ENCODE measurements at regions not wholly inside any gene's neighbourhood (a gene's known extent, or its start where the extent isn't known, plus 50 kb on each side); places are given as distances from the start of the nearest gene placed in this dataset.

GRCh38 chr2:150937030-150937429 lies 324.6 kb downstream of the RBM43 start:
- DNase-seq (ENCODE audit: low spot score) (no peak), ATAC-seq (ENCODE audit: low FRiP score) (no peak)
- no peak for TF ChIP-seq CTCF (IDR thresholded peaks at IDR 0.05)

GRCh38 chr2:150931451-150931850 lies 330.2 kb downstream of the RBM43 start:
- ATAC-seq (ENCODE audit: low FRiP score) (no peak), DNase-seq (ENCODE audit: low spot score) (no peak)
- no peak for TF ChIP-seq CTCF (IDR thresholded peaks at IDR 0.05)

GRCh38 chr2:150925611-150926010 lies 336.1 kb downstream of the RBM43 start:
- no peak for TF ChIP-seq CTCF (IDR thresholded peaks at IDR 0.05)
- DNase-seq (ENCODE audit: low spot score) (no peak), ATAC-seq (ENCODE audit: low FRiP score) (no peak)

GRCh38 chr2:150924878-150925277 lies 336.8 kb downstream of the RBM43 start:
- ATAC-seq (ENCODE audit: low FRiP score) (no peak), DNase-seq (ENCODE audit: low spot score) (no peak)
- TF ChIP-seq CTCF (IDR thresholded peaks at IDR 0.05), result no peak

DNA sequence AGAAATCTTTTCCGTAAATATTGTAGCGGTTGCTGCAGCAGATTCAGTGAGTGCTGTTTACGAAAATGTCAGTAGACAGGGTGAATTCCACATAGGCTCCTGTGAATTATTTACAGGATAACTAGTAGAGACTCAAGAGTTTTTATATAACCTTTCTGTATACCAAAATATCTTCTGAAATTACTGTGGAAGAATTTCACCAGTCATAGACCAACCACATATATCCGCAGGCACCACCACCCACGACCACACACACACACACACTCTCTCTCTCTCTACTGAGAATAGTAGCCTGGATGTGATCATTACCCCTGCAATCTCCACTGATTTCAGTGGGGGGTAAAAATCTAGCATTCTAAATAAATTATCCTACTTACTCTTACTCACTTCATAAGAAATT lies 341.8 kb downstream of the RBM43 start:
- no peak for ATAC-seq (ENCODE audit: low FRiP score)
- no peak for TF ChIP-seq CTCF (IDR thresholded peaks at IDR 0.05)
- no peak for DNase-seq (ENCODE audit: low spot score)

DNA sequence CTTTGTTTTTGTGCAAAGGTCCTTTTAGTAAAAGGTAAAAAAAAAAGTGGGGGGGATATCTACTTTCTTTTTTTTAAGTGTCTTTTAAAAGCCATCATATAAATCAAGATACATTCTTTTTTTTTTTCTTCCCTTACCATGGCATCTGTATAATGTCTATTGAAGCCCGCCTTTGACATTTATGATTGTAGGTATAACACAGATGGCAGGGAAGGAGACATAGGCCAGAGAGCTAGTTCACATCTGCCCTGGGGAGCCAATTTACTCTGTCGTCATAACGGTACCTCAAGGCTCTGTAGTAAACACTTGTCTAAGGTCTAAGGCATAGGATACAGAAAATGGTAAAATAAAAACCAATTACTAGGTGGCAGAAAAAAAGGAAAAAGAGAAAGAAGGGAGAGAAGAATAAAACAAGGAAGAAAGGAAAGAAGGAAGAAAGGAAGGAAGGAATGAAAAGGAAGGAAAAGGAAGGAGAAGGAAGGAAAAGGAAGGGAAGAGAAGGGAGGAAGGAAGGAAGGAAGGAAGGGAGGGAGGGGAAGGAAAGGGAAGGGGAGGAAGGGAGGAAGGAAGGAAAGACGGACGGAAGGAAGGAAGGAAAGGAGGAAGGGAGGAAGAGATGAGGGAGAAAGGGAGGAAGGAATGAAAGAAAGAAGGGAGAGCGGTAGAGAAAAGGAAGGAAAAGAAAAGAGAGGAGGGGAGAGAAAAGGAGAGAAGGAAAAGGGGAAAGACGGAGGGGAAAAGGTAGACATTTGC lies 343.5 kb downstream of the RBM43 start:
- ATAC-seq (ENCODE audit: low FRiP score) (no peak), DNase-seq (ENCODE audit: low spot score) (no peak)
- TF ChIP-seq CTCF (IDR thresholded peaks at IDR 0.05), result no peak

All from omental fat pad (tissue), 3 donors.